CD4-positive, CD25-positive, alpha-beta regulatory T cell (primary cell): ENCODE measurements at regions not wholly inside any gene's neighbourhood (a gene's known extent, or its start where the extent isn't known, plus 50 kb on each side); places are given as distances from the start of the nearest gene placed in this dataset.

Experiments
- ATAC-seq, 2 donors: fragments of 150-1000 bp; cut with Tn5 transposase; one replicate each; pipeline ENCODE4 v1.10.0; 2021; ENCODE audit warnings: low read depth in 2 of 2, moderate number of reproducible peaks in 2 of 2, moderate library complexity in 1 of 2
- DNase-seq, 3 donors: peaks; one replicate each; pipeline versions ENCODE4 v3.0.0 to v3.0.0-alpha.2; 2012 to 2022; ENCODE audit warnings: mixed read lengths in 1 of 3
- H3K27ac ChIP-seq: one replicate; pipeline ENCODE4 v1.7.0; 2013; ENCODE audit warnings: mild to moderate bottlenecking, low read length; ENCODE audit not compliant: insufficient read depth, poor library complexity, severe bottlenecking
- H3K27me3 ChIP-seq: one replicate; pipeline ENCODE4 v1.7.0; 2013; ENCODE audit warnings: low read length; ENCODE audit not compliant: control insufficient read depth, insufficient read depth
- H3K36me3 ChIP-seq: one replicate; pipeline ENCODE4 v1.7.0; 2013; ENCODE audit warnings: mild to moderate bottlenecking, low read length, moderate library complexity; ENCODE audit not compliant: control insufficient read depth, insufficient read depth
- H3K4me1 ChIP-seq: 2 replicates; pipeline ENCODE4 v1.7.0; 2013; ENCODE audit warnings: mild to moderate bottlenecking, low read length; ENCODE audit not compliant: insufficient read depth, control insufficient read depth, poor library complexity, severe bottlenecking
- H3K4me3 ChIP-seq: one replicate; pipeline ENCODE4 v1.7.0; 2013; ENCODE audit warnings: low read depth, mild to moderate bottlenecking, low read length, moderate library complexity
- H3K9me3 ChIP-seq, 2 experiments: 1 replicate in 1 of 2; 2 replicates in 1 of 2; pipeline ENCODE4 v1.7.0; 2013; ENCODE audit warnings: low read length in 2 of 2, mild to moderate bottlenecking in 1 of 2, moderate library complexity in 1 of 2; ENCODE audit not compliant: control insufficient read depth in 2 of 2
- H3K27ac Mint-ChIP-seq, 3 donors: one replicate each; pipeline ENCODE4 v1.8.0; 2020 to 2022; ENCODE audit warnings: mild to moderate bottlenecking in 3 of 3, mixed read lengths in 3 of 3, moderate library complexity in 2 of 3
- H3K27me3 Mint-ChIP-seq: one replicate; pipeline ENCODE4 v1.8.0; 2022; ENCODE audit warnings: mild to moderate bottlenecking, mixed read lengths
- H3K36me3 Mint-ChIP-seq: one replicate; pipeline ENCODE4 v1.8.0; 2020; ENCODE audit warnings: mixed read lengths
- H3K4me1 Mint-ChIP-seq, 4 donors: one replicate each; pipeline ENCODE4 v1.8.0; 2020 to 2022; ENCODE audit warnings: mixed read lengths in 4 of 4, mild to moderate bottlenecking in 1 of 4
- H3K4me3 Mint-ChIP-seq, 4 donors: one replicate each; pipeline ENCODE4 v1.8.0; 2020 to 2022; ENCODE audit warnings: mild to moderate bottlenecking in 4 of 4, mixed read lengths in 4 of 4, moderate library complexity in 3 of 4
- H3K9me3 Mint-ChIP-seq, 7 donors: one replicate each; pipeline ENCODE4 v1.8.0; 2020 to 2022; ENCODE audit warnings: mixed read lengths in 7 of 7, mild to moderate bottlenecking in 3 of 7, moderate library complexity in 2 of 7

DNA sequence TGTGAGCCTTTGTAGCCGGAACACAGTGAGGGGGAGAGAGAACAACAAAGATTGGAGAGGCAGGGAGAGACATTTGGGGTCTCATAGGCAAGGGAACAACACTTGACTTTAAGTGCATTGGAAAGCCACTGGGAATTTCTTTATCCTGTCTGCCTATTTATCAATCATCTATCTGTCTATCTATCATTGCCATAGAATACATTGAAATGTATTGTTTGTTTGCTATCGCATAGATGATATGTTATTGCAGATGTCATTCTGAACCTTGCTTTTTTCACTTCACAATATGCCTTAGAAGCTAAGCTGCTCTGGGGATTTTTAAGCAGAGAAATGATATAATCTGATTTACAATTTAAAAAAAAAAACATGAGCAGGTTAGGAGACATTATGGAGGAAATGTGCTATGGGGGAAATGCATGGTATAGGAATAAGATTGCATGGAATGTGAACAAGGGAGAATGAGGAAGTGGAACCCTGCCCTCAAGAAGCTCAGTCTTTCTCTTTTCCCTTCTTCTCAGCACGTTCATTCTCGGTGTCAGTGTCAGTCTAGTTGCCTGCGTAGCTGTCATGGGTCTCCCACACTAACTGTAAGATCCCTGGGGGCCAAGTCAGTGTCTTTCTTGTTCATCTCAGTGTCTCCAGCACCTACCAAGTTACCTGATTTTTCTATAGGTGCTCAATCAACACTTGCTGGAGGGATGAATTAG, 158.7 kb upstream of the ARHGAP20 start:
- no peak overlapping the region for H3K27ac Mint-ChIP-seq
- H3K36me3 Mint-ChIP-seq = no peaks in the 10 kb centered on the region
- ATAC-seq = no peak
- H3K9me3 ChIP-seq = no peaks in the 10 kb centered on the region
- no peak overlapping the region for H3K4me3 Mint-ChIP-seq
- no peak overlapping the region for H3K27ac ChIP-seq
- H3K4me1 ChIP-seq = no peaks in the 10 kb centered on the region
- peaks cover 0 to 3% (median 0%) of the 10 kb centered on the region in 7 donors for H3K9me3 Mint-ChIP-seq
- H3K4me3 ChIP-seq = no peak overlapping the region
- H3K4me1 Mint-ChIP-seq = no peaks in the 10 kb centered on the region
- no peaks in the 10 kb centered on the region for H3K27me3 ChIP-seq
- DNase-seq = no peak
- H3K36me3 ChIP-seq = no peaks in the 10 kb centered on the region
- H3K27me3 Mint-ChIP-seq = peaks cover 7% of the 10 kb centered on the region

DNA sequence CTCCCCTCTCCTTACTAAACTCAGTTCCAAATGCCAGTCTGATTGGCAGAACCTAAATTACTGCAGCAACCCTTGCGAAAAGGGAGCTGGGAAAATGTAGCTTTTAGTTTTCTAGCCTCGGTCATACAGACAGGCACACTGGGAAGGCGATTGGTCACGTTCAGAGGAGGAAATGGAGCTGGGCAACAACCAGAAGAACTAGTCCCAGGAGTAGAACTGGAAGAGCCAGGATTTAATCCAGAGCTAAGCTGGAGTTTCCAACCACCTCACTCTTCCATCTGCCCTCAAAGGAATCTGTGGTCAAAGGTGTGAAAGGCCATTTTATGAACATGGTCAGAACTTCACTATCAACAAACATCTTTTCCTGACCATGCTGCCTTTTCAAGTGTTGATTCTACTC, 155.7 kb upstream of the ARHGAP20 start:
- Histone ChIP-seq H3K27me3 (no peaks in the 10 kb centered on the region), H3K36me3 (no peaks in the 10 kb centered on the region), H3K9me3 (no peaks in the 10 kb centered on the region), H3K4me3 (no peak overlapping the region), H3K4me1 (no peaks in the 10 kb centered on the region), H3K27ac (no peak overlapping the region)
- H3K27me3 Mint-ChIP-seq = peaks cover 9% of the 10 kb centered on the region
- no peak overlapping the region for H3K4me3 Mint-ChIP-seq
- ATAC-seq (no peak), DNase-seq (no peak)
- H3K36me3 Mint-ChIP-seq = no peaks in the 10 kb centered on the region
- no peaks in the 10 kb centered on the region for H3K4me1 Mint-ChIP-seq
- peaks cover 0 to 3% (median 0%) of the 10 kb centered on the region in 7 donors for H3K9me3 Mint-ChIP-seq
- H3K27ac Mint-ChIP-seq = no peak overlapping the region

DNA sequence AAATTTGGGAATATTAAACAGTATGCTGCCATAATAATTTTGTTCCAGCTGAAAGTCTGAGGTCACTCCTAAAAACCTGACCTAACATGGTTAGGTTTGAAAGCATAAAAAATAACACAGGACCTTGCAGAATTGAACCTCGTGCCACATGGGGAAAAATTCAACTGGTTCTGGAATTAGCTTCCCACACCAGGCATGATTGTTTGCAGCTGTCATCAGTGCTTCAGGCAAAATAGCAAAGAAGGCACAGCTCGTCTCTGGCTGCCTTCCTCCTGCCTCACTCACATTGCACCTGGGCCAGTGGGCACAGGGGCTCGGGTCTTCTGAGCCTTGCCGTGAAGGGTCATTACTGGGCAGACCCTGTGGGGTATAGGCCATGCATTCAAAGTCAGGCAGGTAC, 153.8 kb upstream of the ARHGAP20 start:
- Histone ChIP-seq H3K9me3 (no peaks in the 10 kb centered on the region), H3K4me1 (no peaks in the 10 kb centered on the region), H3K4me3 (no peak overlapping the region), H3K27ac (no peak overlapping the region), H3K36me3 (no peaks in the 10 kb centered on the region), H3K27me3 (no peaks in the 10 kb centered on the region)
- DNase-seq = no peak
- Mint-ChIP-seq H3K4me3 (no peak overlapping the region), H3K36me3 (no peaks in the 10 kb centered on the region), H3K27me3 (peaks cover 9% of the 10 kb centered on the region), H3K27ac (no peak overlapping the region), H3K9me3 (peaks cover 0 to 3% (median 0%) of the 10 kb centered on the region in 7 donors), H3K4me1 (no peaks in the 10 kb centered on the region)
- ATAC-seq = no peak

DNA sequence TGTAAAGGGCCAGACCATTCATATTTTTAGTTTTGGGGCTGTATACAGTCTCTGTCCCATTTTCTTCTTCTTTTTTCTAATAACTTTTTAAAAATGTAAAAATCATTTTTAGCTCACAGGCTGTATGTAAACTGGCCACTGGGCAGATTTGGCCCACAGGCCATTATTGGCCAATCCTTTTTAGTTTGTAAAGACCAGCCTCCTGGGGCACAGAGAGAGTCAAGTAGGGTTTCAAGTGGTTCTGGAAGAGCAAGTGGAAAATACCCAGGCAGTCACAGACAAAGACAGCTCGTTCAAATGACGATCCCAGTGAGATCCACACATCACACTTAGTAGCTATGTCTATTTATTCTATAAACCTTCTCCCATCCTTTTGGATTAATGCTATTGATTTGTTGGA, 150.2 kb upstream of the ARHGAP20 start:
- H3K36me3 Mint-ChIP-seq = no peaks in the 10 kb centered on the region
- peaks cover 9% of the 10 kb centered on the region for H3K27me3 Mint-ChIP-seq
- no peaks in the 10 kb centered on the region for H3K4me1 ChIP-seq
- ATAC-seq = no peak
- H3K4me3 Mint-ChIP-seq = no peak overlapping the region
- no peak overlapping the region for H3K27ac Mint-ChIP-seq
- no peaks in the 10 kb centered on the region for H3K36me3 ChIP-seq
- no peak overlapping the region for H3K4me3 ChIP-seq
- no peaks in the 10 kb centered on the region for H3K9me3 ChIP-seq
- DNase-seq = no peak
- peaks cover 0 to 1% (median 0%) of the 10 kb centered on the region in 7 donors for H3K9me3 Mint-ChIP-seq
- H3K27me3 ChIP-seq = no peaks in the 10 kb centered on the region
- H3K4me1 Mint-ChIP-seq = no peaks in the 10 kb centered on the region
- H3K27ac ChIP-seq = no peak overlapping the region

DNA sequence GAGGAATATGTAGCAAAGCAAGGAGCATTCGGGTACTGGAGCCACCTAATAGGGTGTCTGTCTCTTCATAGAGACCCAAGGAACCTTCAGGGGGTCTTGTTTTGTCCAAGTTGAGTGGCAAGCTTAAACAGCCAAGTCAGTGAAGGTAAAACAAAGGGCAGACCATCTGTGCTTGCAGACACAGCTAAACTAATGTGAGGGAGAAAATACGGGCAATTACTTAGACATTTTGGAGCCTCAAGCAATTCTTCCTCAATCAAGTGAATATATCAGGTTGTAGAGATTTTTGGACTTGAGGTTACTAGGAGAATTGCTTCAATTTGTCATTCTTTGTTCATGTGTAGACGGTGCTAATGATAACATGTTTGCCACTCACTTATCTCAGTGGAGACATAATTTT, 148.2 kb upstream of the ARHGAP20 start:
- Histone ChIP-seq H3K27me3 (no peaks in the 10 kb centered on the region), H3K9me3 (no peaks in the 10 kb centered on the region), H3K36me3 (no peaks in the 10 kb centered on the region), H3K4me3 (no peak overlapping the region), H3K27ac (no peak overlapping the region), H3K4me1 (no peaks in the 10 kb centered on the region)
- H3K27ac Mint-ChIP-seq = no peak overlapping the region
- H3K4me3 Mint-ChIP-seq = no peak overlapping the region
- H3K4me1 Mint-ChIP-seq = no peaks in the 10 kb centered on the region
- H3K9me3 Mint-ChIP-seq = peaks cover 0 to 1% (median 0%) of the 10 kb centered on the region in 7 donors
- peaks cover 4% of the 10 kb centered on the region for H3K27me3 Mint-ChIP-seq
- ATAC-seq (no peak), DNase-seq (no peak)
- H3K36me3 Mint-ChIP-seq = no peaks in the 10 kb centered on the region

DNA sequence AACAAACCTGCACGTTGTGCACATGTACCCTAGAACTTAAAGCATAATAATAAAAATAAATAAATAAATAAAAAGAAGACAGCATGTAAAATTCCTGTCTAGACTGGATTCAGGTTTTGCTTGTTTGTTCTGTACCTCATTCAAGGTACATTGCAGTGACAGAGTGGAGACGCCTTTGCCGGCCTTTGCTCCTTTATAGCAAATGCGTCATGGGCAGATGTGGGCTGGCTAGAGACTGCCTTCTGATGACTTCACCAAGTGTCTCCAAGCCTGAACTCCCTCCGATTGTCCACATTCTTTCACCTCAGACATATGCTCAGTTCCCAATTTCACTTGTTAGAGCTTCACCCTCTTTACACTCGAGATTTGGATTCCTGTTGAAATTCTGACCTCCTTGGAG, 147.8 kb upstream of the ARHGAP20 start:
- no peaks in the 10 kb centered on the region for H3K9me3 Mint-ChIP-seq
- H3K27ac ChIP-seq = no peak overlapping the region
- ATAC-seq (no peak), DNase-seq (no peak)
- no peak overlapping the region for H3K27ac Mint-ChIP-seq
- H3K4me3 Mint-ChIP-seq = no peak overlapping the region
- no peak overlapping the region for H3K4me3 ChIP-seq
- no peaks in the 10 kb centered on the region for H3K4me1 Mint-ChIP-seq
- no peaks in the 10 kb centered on the region for H3K27me3 ChIP-seq
- no peaks in the 10 kb centered on the region for H3K36me3 ChIP-seq
- H3K36me3 Mint-ChIP-seq = no peaks in the 10 kb centered on the region
- peaks cover 4% of the 10 kb centered on the region for H3K27me3 Mint-ChIP-seq
- H3K4me1 ChIP-seq = no peaks in the 10 kb centered on the region
- H3K9me3 ChIP-seq = no peaks in the 10 kb centered on the region

DNA sequence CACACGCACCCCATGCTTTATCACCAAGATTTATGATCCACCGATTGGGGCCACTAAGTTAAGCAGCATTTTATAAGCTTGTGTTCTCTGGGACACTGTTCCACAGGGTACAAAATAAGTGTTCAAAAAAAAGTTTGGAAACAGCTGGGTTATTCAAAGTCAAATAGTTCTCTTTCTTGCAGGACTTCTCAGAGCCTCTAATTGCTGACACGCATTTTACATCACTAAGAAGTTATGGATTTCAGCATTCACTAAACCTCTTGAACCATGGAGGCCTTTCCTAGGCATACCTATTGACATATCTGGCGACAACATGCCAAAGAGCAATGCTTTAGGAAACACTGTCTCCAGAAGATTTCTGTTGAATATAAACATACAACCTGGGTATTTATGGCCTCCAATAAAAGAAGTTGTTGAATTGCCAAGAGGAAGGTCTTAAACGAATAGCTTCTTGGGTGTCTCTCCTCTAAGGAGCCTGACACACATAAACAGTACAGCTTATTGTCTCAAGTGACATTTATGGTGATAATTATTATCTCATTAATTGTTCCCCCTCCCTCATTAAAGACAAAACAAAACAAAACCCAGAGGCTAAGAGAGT, 147.1 kb upstream of the ARHGAP20 start:
- no peaks in the 10 kb centered on the region for H3K4me1 Mint-ChIP-seq
- ATAC-seq (no peak), DNase-seq (no peak)
- no peak overlapping the region for H3K27ac ChIP-seq
- H3K27ac Mint-ChIP-seq = no peak overlapping the region
- H3K9me3 ChIP-seq = no peaks in the 10 kb centered on the region
- H3K36me3 Mint-ChIP-seq = no peaks in the 10 kb centered on the region
- no peaks in the 10 kb centered on the region for H3K9me3 Mint-ChIP-seq
- H3K27me3 ChIP-seq = no peaks in the 10 kb centered on the region
- H3K4me1 ChIP-seq = no peaks in the 10 kb centered on the region
- H3K4me3 Mint-ChIP-seq = no peak overlapping the region
- no peak overlapping the region for H3K4me3 ChIP-seq
- peaks cover 4% of the 10 kb centered on the region for H3K27me3 Mint-ChIP-seq
- H3K36me3 ChIP-seq = no peaks in the 10 kb centered on the region

DNA sequence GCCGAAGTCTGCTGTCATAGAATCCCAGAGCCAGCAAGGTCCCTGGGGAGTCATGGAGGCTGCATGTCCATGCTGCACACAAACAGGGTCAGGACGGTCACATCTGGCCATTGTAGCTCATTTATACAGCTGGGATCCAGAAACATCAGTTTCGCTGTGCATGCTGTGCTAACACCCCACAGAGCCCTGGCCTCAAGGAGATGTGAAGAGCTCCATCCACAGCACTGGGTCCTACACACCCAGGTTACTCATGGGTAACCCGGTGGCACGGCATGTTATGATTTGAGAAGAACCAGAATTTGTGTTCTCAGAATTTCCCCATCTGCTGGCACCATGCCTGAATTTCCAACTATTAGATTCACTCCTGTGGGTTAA, 146.3 kb upstream of the ARHGAP20 start:
- Mint-ChIP-seq H3K27me3 (peaks cover 4% of the 10 kb centered on the region), H3K9me3 (no peaks in the 10 kb centered on the region), H3K4me3 (no peak overlapping the region), H3K27ac (no peak overlapping the region), H3K36me3 (no peaks in the 10 kb centered on the region), H3K4me1 (no peaks in the 10 kb centered on the region)
- Histone ChIP-seq H3K4me1 (no peaks in the 10 kb centered on the region), H3K36me3 (no peaks in the 10 kb centered on the region), H3K27me3 (no peaks in the 10 kb centered on the region), H3K27ac (no peak overlapping the region), H3K9me3 (no peaks in the 10 kb centered on the region), H3K4me3 (no peak overlapping the region)
- no peak for ATAC-seq
- no peak for DNase-seq
